A549 (cell line): ENCODE measurements at regions not wholly inside any gene's neighbourhood (a gene's known extent, or its start where the extent isn't known, plus 50 kb on each side); places are given as distances from the start of the nearest gene placed in this dataset.
A peak's percentile ranks its signal among the peaks of the same experiment; 100 is the strongest.

Source experiments
- ATAC-seq, 2 experiments: fragments of 200-7000 bp in 1 of 2; fragments of >200 bp in 1 of 2; cut with Nextera tagmentation in 1 of 2; cut with Tn5 transposase in 1 of 2; 3 replicates each; pipeline versions ENCODE4 v1.8.0 to v1.9.1; 2018 to 2020; ENCODE audit warnings: mild to moderate bottlenecking in 1 of 2, moderate library complexity in 1 of 2
- CTCF ChIA-PET: fragments of 300-600 bp; sonication (Branson Sonifier 250); formaldehyde crosslinking; extraction: SDS; loops from one replicate; lab custom pipeline; 2021; ENCODE audit warnings: antibody characterized with exemption, inconsistent platforms; lab: Yijun Ruan, JAX
- POLR2A ChIA-PET: fragments of 350-600 bp; formaldehyde crosslinking; extraction: SDS; loops from one replicate; lab custom pipeline; 2021; ENCODE audit warnings: antibody characterized with exemption, inconsistent platforms; lab: Yijun Ruan, JAX
- DNase-seq, 2 experiments: peaks; one replicate each; pipeline versions ENCODE4 v3.0.0 to v3.0.0-alpha.2; 2011 to 2016; ENCODE audit warnings: low read depth in 1 of 2, low spot score in 1 of 2
- FAIRE-seq: peaks from 2 replicates; lab custom pipeline; 2011; peaks lifted over from hg19 to GRCh38; lab: Jason Lieb, UNC
- H3K27ac ChIP-seq, 2 experiments: fragments of >200 bp; sonication (Bioruptor Twin); formaldehyde crosslinking; 3 replicates each; pipeline ENCODE4 v1.5.1; 2016 to 2017
- H3K4me1 ChIP-seq: fragments of >200 bp; sonication (Bioruptor Twin); formaldehyde crosslinking; 3 replicates; pipeline ENCODE4 v1.6.1; 2016
- H3K4me2 ChIP-seq: fragments of >200 bp; sonication (Bioruptor Twin); formaldehyde crosslinking; 3 replicates; pipeline ENCODE4 v1.6.1; 2016
- H3K4me3 ChIP-seq: fragments of >200 bp; sonication (Bioruptor Twin); formaldehyde crosslinking; 3 replicates; pipeline ENCODE4 v1.5.1; 2016
- H3K9me3 ChIP-seq: fragments of >200 bp; sonication (Bioruptor Twin); formaldehyde crosslinking; 3 replicates; pipeline ENCODE4 v1.6.1; 2016
- BHLHE40 ChIP-seq: IDR thresholded peaks from 2 replicates; pipeline ENCODE4 v1.6.1; 2012; ENCODE audit warnings: low read depth, low read length, inconsistent platforms
- CBX2 ChIP-seq: fragments of 200-600 bp; sonication (generic); IDR thresholded peaks from 2 replicates; pipeline ENCODE4 v1.6.1; 2016; ENCODE audit warnings: low read depth, mild to moderate bottlenecking, borderline replicate concordance
- CEBPB ChIP-seq, 2 experiments: fragments of >200 bp in 1 of 2; sonication (Bioruptor Twin) in 1 of 2; formaldehyde crosslinking in 1 of 2; IDR thresholded peaks; 2 replicates each; pipeline ENCODE4 v1.6.1; 2012 to 2016
- CHD2 ChIP-seq: fragments of 150-350 bp; IDR thresholded peaks from 2 replicates; pipeline ENCODE4 v1.6.1; 2014; ENCODE audit warnings: low read length; ENCODE audit not compliant: partially characterized antibody
- CHD4 ChIP-seq: fragments of 200-600 bp; sonication (generic); IDR thresholded peaks from 2 replicates; pipeline ENCODE4 v1.6.1; 2016; ENCODE audit warnings: antibody characterized with exemption, mild to moderate bottlenecking, borderline replicate concordance
- ELK1 ChIP-seq: fragments of 150-350 bp; IDR thresholded peaks from 2 replicates; pipeline ENCODE4 v1.6.1; 2014; ENCODE audit warnings: low read depth, mild to moderate bottlenecking, low read length
- FOSL2 ChIP-seq, 2 experiments: fragments of 450-650 bp in 1 of 2; fragments of >200 bp in 1 of 2; sonication (Bioruptor Twin) in 1 of 2; formaldehyde crosslinking; IDR thresholded peaks; 2 replicates each; pipeline versions ENCODE4 v1.5.0 to v1.6.1; 2016 to 2020; ENCODE audit warnings: mild to moderate bottlenecking in 1 of 2, moderate library complexity in 1 of 2
- GATA3 ChIP-seq: IDR thresholded peaks from 2 replicates; pipeline ENCODE4 v1.6.1; 2012; ENCODE audit warnings: borderline replicate concordance
- HDAC2 ChIP-seq: fragments of 200-600 bp; sonication (generic); IDR thresholded peaks from 2 replicates; pipeline ENCODE4 v1.6.1; 2016
- HOXB5 ChIP-seq: fragments of 250-450 bp; sonication (Bioruptor Pico); IDR thresholded peaks from 2 replicates; pipeline ENCODE4 v1.5.0; 2020; ENCODE audit warnings: mild to moderate bottlenecking, moderate library complexity
- JUN ChIP-seq, 2 experiments: fragments of >200 bp; sonication (Bioruptor Twin); formaldehyde crosslinking; IDR thresholded peaks; 2 replicates in 1 of 2; 3 replicates in 1 of 2; pipeline ENCODE4 v1.6.1; 2016 to 2017
- KDM1A ChIP-seq: fragments of 200-600 bp; sonication (generic); IDR thresholded peaks from 2 replicates; pipeline ENCODE4 v1.6.1; 2016; ENCODE audit warnings: low read depth, mild to moderate bottlenecking
- KDM5A ChIP-seq: fragments of 200-600 bp; sonication (generic); IDR thresholded peaks from 2 replicates; pipeline ENCODE4 v1.6.1; 2016; ENCODE audit warnings: antibody characterized with exemption, mild to moderate bottlenecking
- MAZ ChIP-seq: fragments of 150-350 bp; IDR thresholded peaks from 2 replicates; pipeline ENCODE4 v1.6.1; 2014; ENCODE audit warnings: antibody characterized with exemption, low read depth, low read length, borderline replicate concordance
- PBX3 ChIP-seq: IDR thresholded peaks from 2 replicates; pipeline ENCODE4 v1.6.1; 2012
- PHF8 ChIP-seq: fragments of 200-600 bp; sonication (generic); IDR thresholded peaks from 2 replicates; pipeline ENCODE4 v1.6.1; 2016; ENCODE audit warnings: low read depth, mild to moderate bottlenecking, antibody characterized with exemption, moderate library complexity, borderline replicate concordance
- RAD21 ChIP-seq, 2 experiments: fragments of >200 bp in 1 of 2; sonication (Bioruptor Twin) in 1 of 2; formaldehyde crosslinking in 1 of 2; IDR thresholded peaks in 1 of 2; conservative IDR thresholded peaks in 1 of 2; 2 replicates in 1 of 2; 3 replicates in 1 of 2; pipeline ENCODE4 v1.6.1; 2012 to 2018; ENCODE audit warnings: inconsistent platforms in 1 of 2
- RCOR1 ChIP-seq: fragments of 150-350 bp; IDR thresholded peaks from 2 replicates; pipeline ENCODE4 v1.6.1; 2014; ENCODE audit warnings: antibody characterized with exemption, low read length, low read depth
- SMC3 ChIP-seq: fragments of >200 bp; sonication (Bioruptor Twin); formaldehyde crosslinking; IDR thresholded peaks from 3 replicates; pipeline ENCODE4 v1.6.1; 2018; ENCODE audit warnings: inconsistent platforms
- USF2 ChIP-seq: fragments of 450-650 bp; IDR thresholded peaks from 2 replicates; pipeline ENCODE4 v1.6.1; 2014; ENCODE audit warnings: antibody characterized with exemption
- ZFP36 ChIP-seq: fragments of 450-650 bp; IDR thresholded peaks from 2 replicates; pipeline ENCODE4 v1.6.1; 2014; ENCODE audit warnings: borderline replicate concordance; ENCODE audit not compliant: partially characterized antibody
- ZSCAN20 ChIP-seq: fragments of 250-450 bp; sonication (Bioruptor Pico); IDR thresholded peaks from 2 replicates; pipeline ENCODE4 v1.8.0; 2022; ENCODE audit warnings: mild to moderate bottlenecking, moderate library complexity
- WGBS: methylation state at CpG from one replicate; pipeline ENCODE4 v1.1.6; 2017; ENCODE audit errors: missing lambda C conversion rate; 5-methylcytosine and 5-hydroxymethylcytosine counted together
- TF ChIP-seq, protein P1 (sequence below): fragments of 200-600 bp; sonication (generic); IDR thresholded peaks from 2 replicates; pipeline ENCODE4 v1.6.1; 2016; ENCODE audit warnings: antibody characterized with exemption, mild to moderate bottlenecking, moderate library complexity
- TF ChIP-seq, protein P2 (sequence below): fragments of >200 bp; sonication (Bioruptor Twin); formaldehyde crosslinking; IDR thresholded peaks from 3 replicates; pipeline ENCODE4 v1.6.1; 2016

DNA sequence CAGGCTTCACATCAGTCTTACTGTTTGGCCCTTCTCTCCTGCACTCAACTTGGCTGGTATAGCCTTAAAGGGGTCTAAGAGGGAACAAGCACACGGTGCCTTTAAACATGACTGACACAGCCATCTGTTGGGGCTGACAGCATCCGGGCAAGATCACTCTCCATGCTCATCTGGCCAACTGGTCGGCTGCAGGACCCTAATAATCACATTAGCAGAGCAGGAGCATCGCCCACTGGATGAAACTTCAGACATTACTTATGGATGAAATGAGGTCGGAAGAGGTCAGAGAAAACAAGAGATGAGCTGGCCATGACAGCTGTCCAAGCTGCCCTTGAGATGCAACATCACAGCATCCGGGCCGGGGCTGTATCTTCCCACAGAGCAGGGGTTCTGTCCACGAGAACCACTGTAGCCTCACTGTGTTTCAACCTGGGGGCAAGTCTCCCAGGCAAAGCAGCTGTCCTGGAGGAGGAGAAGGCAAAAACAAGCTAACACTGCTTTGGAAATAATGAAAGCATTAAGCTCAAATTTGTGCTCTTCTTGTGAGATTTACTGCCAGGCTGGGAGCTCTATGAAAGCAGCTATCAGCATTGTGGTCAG is 94.4 kb upstream of the TTC29 start:
- no peaks in the 10 kb centered on the region for H3K4me1 ChIP-seq
- FAIRE-seq (no peak), ATAC-seq (no peak), DNase-seq (no peak)
- no peak for TF ChIP-seq MAZ
- TF ChIP-seq KDM5A = no peak
- no peak for TF ChIP-seq PBX3
- no peak for TF ChIP-seq JUN (IDR thresholded peaks at IDR 0.05)
- TF ChIP-seq BHLHE40 = no peak
- no peak for TF ChIP-seq RAD21 (conservative IDR thresholded peaks at IDR 0.05 in 1 of 2, IDR thresholded peaks at IDR 0.05 in 1 of 2)
- TF ChIP-seq GATA3 = no peak
- POLR2A ChIA-PET = no interaction called here
- WGBS = 22% methylated on average over 7 of the region's 8 CpGs
- no peak overlapping the region for H3K27ac ChIP-seq
- CTCF ChIA-PET = interaction anchor here (1.2 kb wide), 1 partner anchor 21 kb away, joined by 4 read pairs; no protein-coding TSS in a partner anchor
- H3K9me3 ChIP-seq = no peaks in the 10 kb centered on the region
- no peak overlapping the region for H3K4me3 ChIP-seq
- H3K4me2 ChIP-seq = no peak overlapping the region

DNA sequence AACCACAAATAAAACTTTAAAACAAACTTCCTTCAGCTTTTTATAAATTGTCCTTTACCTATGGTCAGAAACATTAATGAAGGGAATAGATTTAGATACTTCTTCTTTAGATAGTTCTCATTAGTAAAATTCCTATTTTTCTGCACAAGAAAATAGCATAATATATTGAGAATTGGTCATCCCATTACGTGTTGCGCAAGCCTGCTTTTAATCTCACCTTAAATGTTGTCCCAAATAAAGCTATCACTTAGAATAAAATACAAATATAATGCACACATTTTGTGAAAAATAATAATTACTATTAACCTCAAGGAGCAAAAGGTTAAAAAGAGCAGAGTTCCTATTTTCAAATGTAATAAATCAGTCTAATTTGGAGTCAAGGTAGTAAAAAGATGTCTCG is 95.2 kb upstream of the TTC29 start:
- POLR2A ChIA-PET = no interaction called here

DNA sequence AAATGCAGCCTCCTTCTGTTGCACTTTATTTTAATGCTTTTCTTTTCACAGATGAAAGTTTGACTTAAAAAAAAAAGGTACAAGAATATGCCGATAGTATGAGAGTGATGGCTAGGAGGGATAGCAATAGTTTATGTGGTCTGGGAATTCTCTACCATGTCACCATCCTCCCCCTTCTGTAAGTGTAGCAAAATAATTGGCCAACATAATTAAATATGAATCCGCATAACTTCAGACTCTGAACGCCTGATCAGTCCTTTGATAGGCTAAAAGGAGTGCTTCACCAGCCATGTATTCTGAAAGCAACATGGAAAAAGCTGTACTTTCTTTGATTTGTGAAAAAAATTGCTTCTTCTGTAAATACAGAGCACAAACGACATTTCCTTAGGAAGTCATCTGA is 95.7 kb upstream of the TTC29 start:
- FAIRE-seq (no peak), DNase-seq (no peak), ATAC-seq (no peak)
- no peaks in the 10 kb centered on the region for H3K9me3 ChIP-seq
- no peaks in the 10 kb centered on the region for H3K4me1 ChIP-seq
- ChIA-PET CTCF (interaction anchor here (1.2 kb wide), 1 partner anchor 22 kb away, joined by 4 read pairs; no protein-coding TSS in a partner anchor), POLR2A (no interaction called here)
- H3K4me2 ChIP-seq = no peak overlapping the region
- no peak overlapping the region for H3K4me3 ChIP-seq
- H3K27ac ChIP-seq = no peak overlapping the region
- WGBS = 53% methylated on average over 4 of the region's 4 CpGs
- TF ChIP-seq HDAC2 = no peak
- TF ChIP-seq ZFP36 = no peak
- TF ChIP-seq, protein P1, sequence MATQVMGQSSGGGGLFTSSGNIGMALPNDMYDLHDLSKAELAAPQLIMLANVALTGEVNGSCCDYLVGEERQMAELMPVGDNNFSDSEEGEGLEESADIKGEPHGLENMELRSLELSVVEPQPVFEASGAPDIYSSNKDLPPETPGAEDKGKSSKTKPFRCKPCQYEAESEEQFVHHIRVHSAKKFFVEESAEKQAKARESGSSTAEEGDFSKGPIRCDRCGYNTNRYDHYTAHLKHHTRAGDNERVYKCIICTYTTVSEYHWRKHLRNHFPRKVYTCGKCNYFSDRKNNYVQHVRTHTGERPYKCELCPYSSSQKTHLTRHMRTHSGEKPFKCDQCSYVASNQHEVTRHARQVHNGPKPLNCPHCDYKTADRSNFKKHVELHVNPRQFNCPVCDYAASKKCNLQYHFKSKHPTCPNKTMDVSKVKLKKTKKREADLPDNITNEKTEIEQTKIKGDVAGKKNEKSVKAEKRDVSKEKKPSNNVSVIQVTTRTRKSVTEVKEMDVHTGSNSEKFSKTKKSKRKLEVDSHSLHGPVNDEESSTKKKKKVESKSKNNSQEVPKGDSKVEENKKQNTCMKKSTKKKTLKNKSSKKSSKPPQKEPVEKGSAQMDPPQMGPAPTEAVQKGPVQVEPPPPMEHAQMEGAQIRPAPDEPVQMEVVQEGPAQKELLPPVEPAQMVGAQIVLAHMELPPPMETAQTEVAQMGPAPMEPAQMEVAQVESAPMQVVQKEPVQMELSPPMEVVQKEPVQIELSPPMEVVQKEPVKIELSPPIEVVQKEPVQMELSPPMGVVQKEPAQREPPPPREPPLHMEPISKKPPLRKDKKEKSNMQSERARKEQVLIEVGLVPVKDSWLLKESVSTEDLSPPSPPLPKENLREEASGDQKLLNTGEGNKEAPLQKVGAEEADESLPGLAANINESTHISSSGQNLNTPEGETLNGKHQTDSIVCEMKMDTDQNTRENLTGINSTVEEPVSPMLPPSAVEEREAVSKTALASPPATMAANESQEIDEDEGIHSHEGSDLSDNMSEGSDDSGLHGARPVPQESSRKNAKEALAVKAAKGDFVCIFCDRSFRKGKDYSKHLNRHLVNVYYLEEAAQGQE = no peak
- no peak for TF ChIP-seq HOXB5 (CRISPR knock-in tag)
- no peak for TF ChIP-seq CHD2
- TF ChIP-seq, protein P2, sequence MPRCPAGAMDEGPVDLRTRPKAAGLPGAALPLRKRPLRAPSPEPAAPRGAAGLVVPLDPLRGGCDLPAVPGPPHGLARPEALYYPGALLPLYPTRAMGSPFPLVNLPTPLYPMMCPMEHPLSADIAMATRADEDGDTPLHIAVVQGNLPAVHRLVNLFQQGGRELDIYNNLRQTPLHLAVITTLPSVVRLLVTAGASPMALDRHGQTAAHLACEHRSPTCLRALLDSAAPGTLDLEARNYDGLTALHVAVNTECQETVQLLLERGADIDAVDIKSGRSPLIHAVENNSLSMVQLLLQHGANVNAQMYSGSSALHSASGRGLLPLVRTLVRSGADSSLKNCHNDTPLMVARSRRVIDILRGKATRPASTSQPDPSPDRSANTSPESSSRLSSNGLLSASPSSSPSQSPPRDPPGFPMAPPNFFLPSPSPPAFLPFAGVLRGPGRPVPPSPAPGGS = no peak
- no peak for TF ChIP-seq ELK1
- no peak for TF ChIP-seq ZSCAN20 (CRISPR knock-in tag)
- no peak for TF ChIP-seq RCOR1
- no peak for TF ChIP-seq CBX2
- no peak for TF ChIP-seq USF2
- TF ChIP-seq FOSL2 (IDR thresholded peaks at IDR 0.05) = no peak
- TF ChIP-seq FOSL2 (CRISPR knock-in tag; IDR thresholded peaks at IDR 0.05) = no peak
- no peak for TF ChIP-seq CHD4

More for the DNA sequence above, 95.2 kb upstream of the TTC29 start:
- no peaks in the 10 kb centered on the region for H3K4me1 ChIP-seq
- TF ChIP-seq CEBPB (IDR thresholded peaks at IDR 0.05) (peak in 1 of 2 experiments; percentile 34; a peak in 1 of 4 replicates), ELK1 (no peak), KDM1A (no peak), SMC3 (no peak), PHF8 (no peak)
- TF ChIP-seq, all 56 proteins: peak for 1
- no peak for ATAC-seq
- Histone ChIP-seq H3K9me3 (no peaks in the 10 kb centered on the region), H3K4me3 (no peak overlapping the region), H3K27ac (no peak overlapping the region), H3K4me2 (no peak overlapping the region)
- no peak for FAIRE-seq
- CTCF ChIA-PET = interaction anchor here (1.2 kb wide), 1 partner anchor 22 kb away, joined by 4 read pairs; no protein-coding TSS in a partner anchor
- WGBS = 64% methylated on average over 3 of the region's 3 CpGs
- no peak for DNase-seq
